H9 (cell line): ENCODE measurements at regions not wholly inside any gene's neighbourhood (a gene's known extent, or its start where the extent isn't known, plus 50 kb on each side); places are given as distances from the start of the nearest gene placed in this dataset.

Experiments used
- DNase-seq: peaks from one replicate; pipeline ENCODE4 v3.0.0-alpha.2; 2017
- H2AFZ ChIP-seq: one replicate; pipeline ENCODE4 v1.6.1; 2013; ENCODE audit warnings: mild to moderate bottlenecking, low read length, control low read depth, moderate library complexity
- H2AK5ac ChIP-seq: 2 replicates; pipeline ENCODE4 v1.6.1; 2013; ENCODE audit warnings: low read length, control low read depth, mixed read lengths; ENCODE audit not compliant: insufficient read length
- H2BK120ac ChIP-seq: one replicate; pipeline ENCODE4 v1.6.1; 2013; ENCODE audit warnings: low read depth, mild to moderate bottlenecking, low read length, control low read depth, inconsistent platforms; ENCODE audit not compliant: poor library complexity, severe bottlenecking
- H2BK12ac ChIP-seq: 2 replicates; pipeline ENCODE4 v1.6.1; 2013; ENCODE audit warnings: low read length, control low read depth, mixed read lengths, low read depth; ENCODE audit not compliant: insufficient read length
- H2BK15ac ChIP-seq: 2 replicates; pipeline ENCODE4 v1.6.1; 2013; ENCODE audit warnings: low read depth, low read length, control low read depth
- H2BK20ac ChIP-seq: one replicate; pipeline ENCODE4 v1.6.1; 2013; ENCODE audit warnings: low read depth, mild to moderate bottlenecking, low read length, control low read depth, inconsistent platforms; ENCODE audit not compliant: poor library complexity, severe bottlenecking
- H2BK5ac ChIP-seq: 2 replicates; pipeline ENCODE4 v1.6.1; 2013; ENCODE audit warnings: low read length, control low read depth, mixed read lengths; ENCODE audit not compliant: insufficient read length
- H3K14ac ChIP-seq: 2 replicates; pipeline ENCODE4 v1.6.1; 2013; ENCODE audit warnings: low read length, control low read depth; ENCODE audit not compliant: insufficient read depth
- H3K18ac ChIP-seq: 2 replicates; pipeline ENCODE4 v1.6.1; 2013; ENCODE audit warnings: low read depth, mild to moderate bottlenecking, mixed read lengths, low read length, control low read depth; ENCODE audit not compliant: insufficient read length
- H3K23ac ChIP-seq: 2 replicates; pipeline ENCODE4 v1.6.1; 2013; ENCODE audit warnings: low read length, control low read depth, mixed read lengths, low read depth; ENCODE audit not compliant: insufficient read length
- H3K23me2 ChIP-seq: 2 replicates; pipeline ENCODE4 v1.6.1; 2013; ENCODE audit warnings: low read depth, mild to moderate bottlenecking, mixed read lengths, low read length, control low read depth; ENCODE audit not compliant: insufficient read length, poor library complexity, severe bottlenecking
- H3K27ac ChIP-seq: 2 replicates; pipeline ENCODE4 v1.5.1; 2013; ENCODE audit warnings: low read length, control low read depth, mixed read lengths, low read depth; ENCODE audit not compliant: insufficient read length
- H3K27me3 ChIP-seq: 2 replicates; pipeline ENCODE4 v1.6.1; 2013; ENCODE audit warnings: low read length, control low read depth, inconsistent platforms; ENCODE audit not compliant: insufficient read depth
- H3K4ac ChIP-seq: 2 replicates; pipeline ENCODE4 v1.6.1; 2013; ENCODE audit warnings: low read depth, mild to moderate bottlenecking, control low read depth, inconsistent platforms, low read length, moderate library complexity
- H3K4me1 ChIP-seq: 2 replicates; pipeline ENCODE4 v1.6.1; 2013; ENCODE audit warnings: low read length, control low read depth, inconsistent platforms; ENCODE audit not compliant: insufficient read depth
- H3K4me2 ChIP-seq: 2 replicates; pipeline ENCODE4 v1.6.1; 2013; ENCODE audit warnings: low read length, control low read depth, mixed read lengths; ENCODE audit not compliant: insufficient read length, insufficient read depth
- H3K56ac ChIP-seq: 2 replicates; pipeline ENCODE4 v1.6.1; 2013; ENCODE audit warnings: low read depth, mild to moderate bottlenecking, mixed read lengths, low read length, control low read depth; ENCODE audit not compliant: insufficient read length
- H3K79me1 ChIP-seq: 2 replicates; pipeline ENCODE4 v1.6.1; 2013; ENCODE audit warnings: low read depth, mild to moderate bottlenecking, moderate library complexity, low read length, control low read depth, inconsistent platforms; ENCODE audit not compliant: insufficient read depth, poor library complexity, severe bottlenecking
- H3K79me2 ChIP-seq: 2 replicates; pipeline ENCODE4 v1.6.1; 2013; ENCODE audit warnings: low read length, control low read depth, inconsistent platforms; ENCODE audit not compliant: insufficient read depth
- H3K9ac ChIP-seq: 2 replicates; pipeline ENCODE4 v1.6.1; 2013; ENCODE audit warnings: low read length, control low read depth, mixed read lengths; ENCODE audit not compliant: insufficient read length; ENCODE audit errors: extremely low read depth
- H3K9me3 ChIP-seq: one replicate; pipeline ENCODE4 v1.6.1; 2013; ENCODE audit warnings: low read depth, low read length, inconsistent platforms; ENCODE audit not compliant: control insufficient read depth
- H3T11ph ChIP-seq: one replicate; pipeline ENCODE4 v1.6.1; 2013; ENCODE audit warnings: mild to moderate bottlenecking, low read length, control low read depth, inconsistent platforms
- H4K20me1 ChIP-seq: one replicate; pipeline ENCODE4 v1.6.1; 2013; ENCODE audit not compliant: control insufficient read depth, insufficient read length, insufficient read depth
- H4K5ac ChIP-seq: 2 replicates; pipeline ENCODE4 v1.6.1; 2013; ENCODE audit warnings: low read depth, mild to moderate bottlenecking, mixed read lengths, low read length, control low read depth; ENCODE audit not compliant: insufficient read length
- H4K8ac ChIP-seq: replicated peaks from 2 replicates; pipeline ENCODE4 v1.6.1; 2013; ENCODE audit warnings: low read length, control low read depth, mixed read lengths, low read depth; ENCODE audit not compliant: insufficient read length
- H4K91ac ChIP-seq: 2 replicates; pipeline ENCODE4 v1.6.1; 2013; ENCODE audit warnings: low read depth, mild to moderate bottlenecking, moderate library complexity, mixed read lengths, low read length, control low read depth; ENCODE audit not compliant: insufficient read length
- H3K27ac Mint-ChIP-seq, 3 experiments: 2 replicates in 2 of 3; 3 replicates in 1 of 3; pipeline ENCODE4 v1.8.0; 2020 to 2021; ENCODE audit warnings: mixed read lengths in 3 of 3, mild to moderate bottlenecking in 1 of 3, moderate library complexity in 1 of 3
- H3K27me3 Mint-ChIP-seq: 2 replicates; pipeline ENCODE4 v1.8.0; 2021; ENCODE audit warnings: low read depth, mild to moderate bottlenecking, moderate library complexity, mixed read lengths
- H3K36me3 Mint-ChIP-seq, 3 experiments: 2 replicates in 2 of 3; 3 replicates in 1 of 3; pipeline ENCODE4 v1.8.0; 2020 to 2021; ENCODE audit warnings: low read depth in 3 of 3, mixed read lengths in 3 of 3; ENCODE audit not compliant: insufficient read depth in 1 of 3
- H3K4me1 Mint-ChIP-seq, 2 experiments: 2 replicates each; pipeline ENCODE4 v1.8.0; 2020; ENCODE audit warnings: mixed read lengths in 2 of 2
- H3K4me3 Mint-ChIP-seq, 2 experiments: 2 replicates in 1 of 2; 3 replicates in 1 of 2; pipeline ENCODE4 v1.8.0; 2020 to 2021; ENCODE audit warnings: mild to moderate bottlenecking in 2 of 2, mixed read lengths in 2 of 2, moderate library complexity in 1 of 2
- H3K9me3 Mint-ChIP-seq, 2 experiments: 2 replicates in 1 of 2; 3 replicates in 1 of 2; pipeline ENCODE4 v1.8.0; 2020; ENCODE audit warnings: mild to moderate bottlenecking in 2 of 2, mixed read lengths in 2 of 2, moderate library complexity in 1 of 2
- CTCF ChIP-seq: fragments of 200-600 bp; sonication (generic); conservative IDR thresholded peaks from 3 replicates; pipeline ENCODE4 v1.8.0; 2021; ENCODE audit warnings: antibody characterized with exemption, mild to moderate bottlenecking
- WGBS: extraction: QIAGEN DNeasy Blood & Tissue Kit; methylation state at CpG from one replicate; pipeline ENCODE4 v1.1.7; 2013; ENCODE audit warnings: missing lambda C conversion rate, low lambda C conversion rate, mixed read lengths; ENCODE audit not compliant: insufficient read length; ENCODE audit errors: extremely low coverage; 5-methylcytosine and 5-hydroxymethylcytosine counted together

GRCh38 chr6:140168365-140168764, 793.9 kb upstream of the CITED2 start:
- H3K4me2 ChIP-seq: no peak overlapping the region
- no peak overlapping the region for H3K27ac ChIP-seq
- no peak overlapping the region for H3K9ac ChIP-seq
- no peak overlapping the region for H4K5ac ChIP-seq
- DNase-seq: no peak
- no peaks in the 10 kb centered on the region for H3K4me1 ChIP-seq
- Mint-ChIP-seq H3K4me1 (no peaks in the 10 kb centered on the region), H3K9me3 (peaks cover 18 to 20% of the 10 kb centered on the region in 2 experiments; a peak in 4 of 5 replicates), H3K36me3 (peaks cover 9 to 24% (median 14%) of the 10 kb centered on the region in 3 experiments), H3K4me3 (no peak overlapping the region), H3K27ac (no peak overlapping the region), H3K27me3 (no peaks in the 10 kb centered on the region)
- no peaks in the 10 kb centered on the region for H3K9me3 ChIP-seq
- no peak overlapping the region for H2BK5ac ChIP-seq
- H3K56ac ChIP-seq: no peak overlapping the region
- no peak overlapping the region for H4K91ac ChIP-seq
- no peak overlapping the region for H2BK20ac ChIP-seq
- H2BK120ac ChIP-seq: no peak overlapping the region
- TF ChIP-seq CTCF: no peak
- H4K20me1 ChIP-seq: no peaks in the 10 kb centered on the region
- no peak overlapping the region for H4K8ac ChIP-seq
- no peak overlapping the region for H3K23ac ChIP-seq
- no CpG with 5 or more reads among the region's 3 CpGs for whole genome bisulfite sequencing
- H2BK15ac ChIP-seq: no peak overlapping the region
- H2AFZ ChIP-seq: no peak overlapping the region
- H2BK12ac ChIP-seq: no peak overlapping the region
- no peak overlapping the region for H2AK5ac ChIP-seq
- H3K79me2 ChIP-seq: no peaks in the 10 kb centered on the region
- H3K4ac ChIP-seq: no peak overlapping the region
- H3K18ac ChIP-seq: no peak overlapping the region
- H3K27me3 ChIP-seq: no peaks in the 10 kb centered on the region
- H3K14ac ChIP-seq: no peak overlapping the region
- no peak overlapping the region for H3T11ph ChIP-seq
- H3K23me2 ChIP-seq: no peaks in the 10 kb centered on the region
- H3K79me1 ChIP-seq: no peaks in the 10 kb centered on the region
